Vagina (tissue), 2 donors: ENCODE measurements at regions not wholly inside any gene's neighbourhood (a gene's known extent, or its start where the extent isn't known, plus 50 kb on each side); places are given as distances from the start of the nearest gene placed in this dataset.

Experiments
- POLR2A ChIP-seq, 2 donors: fragments of 450-650 bp; IDR thresholded peaks; one replicate each; pipeline ENCODE4 v1.6.1; 2017; ENCODE audit warnings: antibody characterized with exemption in 2 of 2, mild to moderate bottlenecking in 2 of 2, moderate library complexity in 2 of 2
- POLR2AphosphoS5 ChIP-seq, 2 donors: sonication (generic); formaldehyde crosslinking; IDR thresholded peaks; one replicate each; pipeline ENCODE4 v1.9.0; 2017; ENCODE audit warnings: antibody characterized with exemption in 2 of 2, mild to moderate bottlenecking in 2 of 2, low read depth in 1 of 2; ENCODE audit not compliant: insufficient read depth in 1 of 2
- TF ChIP-seq, protein P1 (sequence below), 3 experiments: fragments of 450-650 bp in 2 of 3; fragments of 200-600 bp in 1 of 3; sonication (generic) in 1 of 3; IDR thresholded peaks; one replicate each; pipeline ENCODE4 v1.5.1; 2017 to 2019; ENCODE audit warnings: antibody characterized with exemption in 3 of 3, mild to moderate bottlenecking in 2 of 3, moderate library complexity in 2 of 3

GRCh38 chr13:80825276-80825675 lies 484.4 kb upstream of the SPRY2 start:
- TF ChIP-seq, protein P1, sequence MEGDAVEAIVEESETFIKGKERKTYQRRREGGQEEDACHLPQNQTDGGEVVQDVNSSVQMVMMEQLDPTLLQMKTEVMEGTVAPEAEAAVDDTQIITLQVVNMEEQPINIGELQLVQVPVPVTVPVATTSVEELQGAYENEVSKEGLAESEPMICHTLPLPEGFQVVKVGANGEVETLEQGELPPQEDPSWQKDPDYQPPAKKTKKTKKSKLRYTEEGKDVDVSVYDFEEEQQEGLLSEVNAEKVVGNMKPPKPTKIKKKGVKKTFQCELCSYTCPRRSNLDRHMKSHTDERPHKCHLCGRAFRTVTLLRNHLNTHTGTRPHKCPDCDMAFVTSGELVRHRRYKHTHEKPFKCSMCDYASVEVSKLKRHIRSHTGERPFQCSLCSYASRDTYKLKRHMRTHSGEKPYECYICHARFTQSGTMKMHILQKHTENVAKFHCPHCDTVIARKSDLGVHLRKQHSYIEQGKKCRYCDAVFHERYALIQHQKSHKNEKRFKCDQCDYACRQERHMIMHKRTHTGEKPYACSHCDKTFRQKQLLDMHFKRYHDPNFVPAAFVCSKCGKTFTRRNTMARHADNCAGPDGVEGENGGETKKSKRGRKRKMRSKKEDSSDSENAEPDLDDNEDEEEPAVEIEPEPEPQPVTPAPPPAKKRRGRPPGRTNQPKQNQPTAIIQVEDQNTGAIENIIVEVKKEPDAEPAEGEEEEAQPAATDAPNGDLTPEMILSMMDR (IDR thresholded peaks at IDR 0.05): no peak
- no peak for TF ChIP-seq POLR2A (IDR thresholded peaks at IDR 0.05)
- TF ChIP-seq POLR2AphosphoS5 (IDR thresholded peaks at IDR 0.05; ENCODE audit: insufficient read depth in 1 of 2, low read depth in 1 of 2): no peak
